ENCODE measurements at regions not wholly inside any gene's neighbourhood (a gene's known extent, or its start where the extent isn't known, plus 50 kb on each side); places are given as distances from the start of the nearest gene placed in this dataset.

- intact Hi-C loops (cut with DNase I) = no loop called here
- TF ChIP-seq POLR2A (IDR thresholded peaks at IDR 0.05) = no peak
- TF ChIP-seq, protein P1, sequence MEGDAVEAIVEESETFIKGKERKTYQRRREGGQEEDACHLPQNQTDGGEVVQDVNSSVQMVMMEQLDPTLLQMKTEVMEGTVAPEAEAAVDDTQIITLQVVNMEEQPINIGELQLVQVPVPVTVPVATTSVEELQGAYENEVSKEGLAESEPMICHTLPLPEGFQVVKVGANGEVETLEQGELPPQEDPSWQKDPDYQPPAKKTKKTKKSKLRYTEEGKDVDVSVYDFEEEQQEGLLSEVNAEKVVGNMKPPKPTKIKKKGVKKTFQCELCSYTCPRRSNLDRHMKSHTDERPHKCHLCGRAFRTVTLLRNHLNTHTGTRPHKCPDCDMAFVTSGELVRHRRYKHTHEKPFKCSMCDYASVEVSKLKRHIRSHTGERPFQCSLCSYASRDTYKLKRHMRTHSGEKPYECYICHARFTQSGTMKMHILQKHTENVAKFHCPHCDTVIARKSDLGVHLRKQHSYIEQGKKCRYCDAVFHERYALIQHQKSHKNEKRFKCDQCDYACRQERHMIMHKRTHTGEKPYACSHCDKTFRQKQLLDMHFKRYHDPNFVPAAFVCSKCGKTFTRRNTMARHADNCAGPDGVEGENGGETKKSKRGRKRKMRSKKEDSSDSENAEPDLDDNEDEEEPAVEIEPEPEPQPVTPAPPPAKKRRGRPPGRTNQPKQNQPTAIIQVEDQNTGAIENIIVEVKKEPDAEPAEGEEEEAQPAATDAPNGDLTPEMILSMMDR (IDR thresholded peaks at IDR 0.05) = no peak
Measured at GRCh38 chr4:11599064-11599463, 170.4 kb upstream of the HS3ST1 start.

DNA sequence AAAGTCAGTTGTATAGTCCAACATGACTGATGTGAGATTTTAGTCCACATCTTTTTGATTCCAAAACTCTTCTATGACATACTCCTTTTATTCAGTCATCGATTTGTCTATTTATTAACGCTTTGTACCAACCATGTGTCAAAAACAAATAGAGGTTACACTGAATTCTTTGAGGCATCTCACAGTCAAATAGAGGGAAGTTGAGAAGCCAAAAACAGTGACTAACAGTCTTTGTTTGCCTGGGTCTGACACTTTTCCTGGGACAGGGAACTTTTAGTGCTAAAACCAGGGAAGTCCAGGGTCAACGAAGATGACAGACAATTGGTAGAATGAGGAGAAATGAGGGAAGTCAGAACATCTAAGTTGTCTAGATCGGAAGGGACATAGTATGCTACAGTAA lies 169.9 kb upstream of the HS3ST1 start:
- no peaks in the 10 kb centered on the region for H3K27me3 ChIP-seq
- ATAC-seq = no peak
- intact Hi-C loops (cut with DNase I) = no loop called here
- DNase-seq = no peak
- no peaks in the 10 kb centered on the region for H3K9me3 ChIP-seq
- TF ChIP-seq, protein P1 (IDR thresholded peaks at IDR 0.05) = no peak
- no peak for TF ChIP-seq POLR2A (IDR thresholded peaks at IDR 0.05)
- no peak overlapping the region for H3K4me3 ChIP-seq
- H3K4me1 ChIP-seq = peaks cover 0 to 2% (median 0%) of the 10 kb centered on the region in 12 donors
- WGBS, 4 donors = 41 to 92% (median 91%) methylated on average over 4 of the region's 4 CpGs
- H3K36me3 ChIP-seq = no peaks in the 10 kb centered on the region
- no peak overlapping the region for H3K27ac ChIP-seq

More at GRCh38 chr4:11599064-11599463, 170.4 kb upstream of the HS3ST1 start:
- ATAC-seq = no peak
- Histone ChIP-seq H3K27ac (no peak overlapping the region), H3K4me1 (peaks cover 0 to 2% (median 0%) of the 10 kb centered on the region in 12 donors), H3K9me3 (no peaks in the 10 kb centered on the region), H3K36me3 (no peaks in the 10 kb centered on the region), H3K4me3 (no peak overlapping the region), H3K27me3 (no peaks in the 10 kb centered on the region)
- WGBS, 4 donors = 0 to 86% (median 23%) methylated on average over 1 of the region's 1 CpG
- no peak for DNase-seq

- Histone ChIP-seq H3K9me3 (no peaks in the 10 kb centered on the region), H3K4me3 (no peak overlapping the region), H3K4me1 (peaks cover 0 to 2% (median 0%) of the 10 kb centered on the region in 12 donors), H3K36me3 (no peaks in the 10 kb centered on the region), H3K27ac (no peak overlapping the region), H3K27me3 (no peaks in the 10 kb centered on the region)
- DNase-seq = no peak
- 76 to 80% (median 77%) methylated on average over 4 of the region's 4 CpGs for WGBS, 4 donors
- TF ChIP-seq, protein P1 (IDR thresholded peaks at IDR 0.05) = no peak
- TF ChIP-seq POLR2A (IDR thresholded peaks at IDR 0.05) = no peak
- no peak for ATAC-seq
- intact Hi-C loops (cut with DNase I) = no loop called here
Measured at GRCh38 chr4:11597506-11597905, 168.8 kb upstream of the HS3ST1 start.

- Histone ChIP-seq H3K4me3 (no peak overlapping the region), H3K4me1 (peaks cover 0 to 2% (median 0%) of the 10 kb centered on the region in 12 donors), H3K9me3 (no peaks in the 10 kb centered on the region), H3K36me3 (no peaks in the 10 kb centered on the region), H3K27ac (no peak overlapping the region), H3K27me3 (no peaks in the 10 kb centered on the region)
- intact Hi-C loops (cut with DNase I) = no loop called here
- 32 to 50% (median 46%) methylated on average over 2 of the region's 2 CpGs for WGBS, 4 donors
- no peak for DNase-seq
- TF ChIP-seq, protein P1 (IDR thresholded peaks at IDR 0.05) = no peak
- no peak for TF ChIP-seq POLR2A (IDR thresholded peaks at IDR 0.05)
- peak in 3 of 4 donors; percentile 36 to 75 (median 49) for ATAC-seq
Measured at GRCh38 chr4:11596989-11597388, 168.3 kb upstream of the HS3ST1 start.

All from heart left ventricle (tissue), 16 donors.